GM12878 (cell line): ENCODE measurements at regions not wholly inside any gene's neighbourhood (a gene's known extent, or its start where the extent isn't known, plus 50 kb on each side); places are given as distances from the start of the nearest gene placed in this dataset.

Experiments used
- EP300 ChIP-seq, 2 experiments: fragments of 150-350 bp in 1 of 2; IDR thresholded peaks; 2 replicates each; pipeline ENCODE4 v1.6.1; 2011 to 2012; ENCODE audit warnings: low read depth in 2 of 2, low read length in 2 of 2, borderline replicate concordance in 1 of 2, improper control_type of control experiment in 1 of 2, inconsistent platforms in 1 of 2; ENCODE audit not compliant: control insufficient read depth in 1 of 2
- EZH2 ChIP-seq: IDR thresholded peaks from 2 replicates; pipeline ENCODE4 v1.6.1; 2012; ENCODE audit warnings: low read depth, mild to moderate bottlenecking, control low read depth, inconsistent platforms, low read length, borderline replicate concordance; ENCODE audit not compliant: control insufficient read depth
- POLR2AphosphoS5 ChIP-seq: IDR thresholded peaks from 2 replicates; pipeline ENCODE4 v1.6.1; 2011; ENCODE audit warnings: mild to moderate bottlenecking, low read length, inconsistent platforms
- RAD21 ChIP-seq: IDR thresholded peaks from 2 replicates; pipeline ENCODE4 v1.6.1; 2011; ENCODE audit warnings: mild to moderate bottlenecking, low read depth, low read length, moderate library complexity; ENCODE audit not compliant: insufficient read depth
- ZBED1 ChIP-seq: IDR thresholded peaks from 2 replicates; pipeline ENCODE4 v1.6.1; 2016; ENCODE audit warnings: borderline replicate concordance
- ZNF274 ChIP-seq: IDR thresholded peaks from one replicate; pipeline ENCODE4 v1.8.0; 2011; ENCODE audit not compliant: insufficient read length, insufficient read depth
- TF ChIP-seq, protein P1 (sequence below), 3 experiments: IDR thresholded peaks in 2 of 3; conservative IDR thresholded peaks in 1 of 3; 2 replicates each; pipeline ENCODE4 v1.5.1; 2011; ENCODE audit warnings: low read depth in 3 of 3, low read length in 3 of 3, mild to moderate bottlenecking in 3 of 3, control low read depth in 2 of 3, moderate library complexity in 2 of 3, inconsistent platforms in 1 of 3, mixed read lengths in 1 of 3; ENCODE audit not compliant: control insufficient read depth in 2 of 3, insufficient read depth in 1 of 3; ENCODE audit errors: extremely low read depth in 1 of 3
- TF ChIP-seq, protein P2 (sequence below): IDR thresholded peaks from 2 replicates; pipeline ENCODE4 v1.6.1; 2012; ENCODE audit warnings: low read depth, low read length, improper control_type of control experiment
- TF ChIP-seq, protein P3 (sequence below): IDR thresholded peaks from 2 replicates; pipeline ENCODE4 v1.6.1; 2011; ENCODE audit warnings: low read depth, low read length, improper control_type of control experiment, borderline replicate concordance
- TF ChIP-seq, protein P4 (sequence below): IDR thresholded peaks from 2 replicates; pipeline ENCODE4 v1.6.1; 2012; ENCODE audit warnings: low read depth, low read length, improper control_type of control experiment

DNA sequence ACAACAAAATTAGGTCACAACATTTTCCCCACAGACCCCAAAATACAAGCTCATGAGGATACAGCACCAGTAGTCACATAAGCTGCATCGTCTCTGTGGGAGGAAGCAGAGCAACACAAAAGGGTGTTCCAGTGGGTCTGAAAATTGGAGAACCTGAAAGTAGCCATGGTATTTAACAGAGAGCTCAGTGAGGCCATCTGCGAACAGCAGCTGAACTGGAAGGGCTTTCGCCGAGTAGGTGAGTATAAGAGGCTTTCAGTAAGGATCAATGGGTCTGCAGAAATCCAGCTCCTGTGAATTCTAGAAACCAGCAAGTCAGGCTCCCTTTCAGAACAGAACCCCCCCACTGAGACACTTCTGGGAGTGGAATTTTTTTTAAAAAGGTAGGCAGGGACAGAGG is 120.0 kb upstream of the RREB1 start:
- TF ChIP-seq RAD21 (no peak), ZBED1 (no peak), ZNF274 (no peak), EZH2 (no peak), EP300 (IDR thresholded peaks at IDR 0.05; ENCODE audit: borderline replicate concordance in 1 of 2, control insufficient read depth in 1 of 2, low read depth in 2 of 2, low read length in 2 of 2) (no peak), POLR2AphosphoS5 (no peak)
- TF ChIP-seq, protein P1, sequence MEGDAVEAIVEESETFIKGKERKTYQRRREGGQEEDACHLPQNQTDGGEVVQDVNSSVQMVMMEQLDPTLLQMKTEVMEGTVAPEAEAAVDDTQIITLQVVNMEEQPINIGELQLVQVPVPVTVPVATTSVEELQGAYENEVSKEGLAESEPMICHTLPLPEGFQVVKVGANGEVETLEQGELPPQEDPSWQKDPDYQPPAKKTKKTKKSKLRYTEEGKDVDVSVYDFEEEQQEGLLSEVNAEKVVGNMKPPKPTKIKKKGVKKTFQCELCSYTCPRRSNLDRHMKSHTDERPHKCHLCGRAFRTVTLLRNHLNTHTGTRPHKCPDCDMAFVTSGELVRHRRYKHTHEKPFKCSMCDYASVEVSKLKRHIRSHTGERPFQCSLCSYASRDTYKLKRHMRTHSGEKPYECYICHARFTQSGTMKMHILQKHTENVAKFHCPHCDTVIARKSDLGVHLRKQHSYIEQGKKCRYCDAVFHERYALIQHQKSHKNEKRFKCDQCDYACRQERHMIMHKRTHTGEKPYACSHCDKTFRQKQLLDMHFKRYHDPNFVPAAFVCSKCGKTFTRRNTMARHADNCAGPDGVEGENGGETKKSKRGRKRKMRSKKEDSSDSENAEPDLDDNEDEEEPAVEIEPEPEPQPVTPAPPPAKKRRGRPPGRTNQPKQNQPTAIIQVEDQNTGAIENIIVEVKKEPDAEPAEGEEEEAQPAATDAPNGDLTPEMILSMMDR (IDR thresholded peaks at IDR 0.05 in 2 of 3, conservative IDR thresholded peaks at IDR 0.05 in 1 of 3; ENCODE audit: control insufficient read depth in 2 of 3, extremely low read depth in 1 of 3, insufficient read depth in 1 of 3, low read depth in 3 of 3, low read length in 3 of 3): no peak
- TF ChIP-seq, protein P2, sequence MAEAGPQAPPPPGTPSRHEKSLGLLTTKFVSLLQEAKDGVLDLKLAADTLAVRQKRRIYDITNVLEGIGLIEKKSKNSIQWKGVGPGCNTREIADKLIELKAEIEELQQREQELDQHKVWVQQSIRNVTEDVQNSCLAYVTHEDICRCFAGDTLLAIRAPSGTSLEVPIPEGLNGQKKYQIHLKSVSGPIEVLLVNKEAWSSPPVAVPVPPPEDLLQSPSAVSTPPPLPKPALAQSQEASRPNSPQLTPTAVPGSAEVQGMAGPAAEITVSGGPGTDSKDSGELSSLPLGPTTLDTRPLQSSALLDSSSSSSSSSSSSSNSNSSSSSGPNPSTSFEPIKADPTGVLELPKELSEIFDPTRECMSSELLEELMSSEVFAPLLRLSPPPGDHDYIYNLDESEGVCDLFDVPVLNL: no peak
- TF ChIP-seq, protein P3, sequence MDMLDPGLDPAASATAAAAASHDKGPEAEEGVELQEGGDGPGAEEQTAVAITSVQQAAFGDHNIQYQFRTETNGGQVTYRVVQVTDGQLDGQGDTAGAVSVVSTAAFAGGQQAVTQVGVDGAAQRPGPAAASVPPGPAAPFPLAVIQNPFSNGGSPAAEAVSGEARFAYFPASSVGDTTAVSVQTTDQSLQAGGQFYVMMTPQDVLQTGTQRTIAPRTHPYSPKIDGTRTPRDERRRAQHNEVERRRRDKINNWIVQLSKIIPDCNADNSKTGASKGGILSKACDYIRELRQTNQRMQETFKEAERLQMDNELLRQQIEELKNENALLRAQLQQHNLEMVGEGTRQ: no peak
- TF ChIP-seq, protein P4, sequence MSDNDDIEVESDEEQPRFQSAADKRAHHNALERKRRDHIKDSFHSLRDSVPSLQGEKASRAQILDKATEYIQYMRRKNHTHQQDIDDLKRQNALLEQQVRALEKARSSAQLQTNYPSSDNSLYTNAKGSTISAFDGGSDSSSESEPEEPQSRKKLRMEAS: no peak
